ENCODE measurements at regions not wholly inside any gene's neighbourhood (a gene's known extent, or its start where the extent isn't known, plus 50 kb on each side); places are given as distances from the start of the nearest gene placed in this dataset.

- no peak for TF ChIP-seq CTCF (conservative IDR thresholded peaks at IDR 0.05 in 1 of 2, IDR thresholded peaks at IDR 0.05 in 1 of 2; ENCODE audit: low read depth in 1 of 2, low read length in 2 of 2)
- TF ChIP-seq EZH2 (IDR thresholded peaks at IDR 0.05; ENCODE audit: low read length, missing control alignments): no peak
These were observed 95.7 kb downstream of the RFLNA start for GRCh38 chr12:124390442-124391097.

Measured in fibroblast of lung (primary cell).